ENCODE measurements at regions not wholly inside any gene's neighbourhood (a gene's known extent, or its start where the extent isn't known, plus 50 kb on each side); places are given as distances from the start of the nearest gene placed in this dataset.

DNA sequence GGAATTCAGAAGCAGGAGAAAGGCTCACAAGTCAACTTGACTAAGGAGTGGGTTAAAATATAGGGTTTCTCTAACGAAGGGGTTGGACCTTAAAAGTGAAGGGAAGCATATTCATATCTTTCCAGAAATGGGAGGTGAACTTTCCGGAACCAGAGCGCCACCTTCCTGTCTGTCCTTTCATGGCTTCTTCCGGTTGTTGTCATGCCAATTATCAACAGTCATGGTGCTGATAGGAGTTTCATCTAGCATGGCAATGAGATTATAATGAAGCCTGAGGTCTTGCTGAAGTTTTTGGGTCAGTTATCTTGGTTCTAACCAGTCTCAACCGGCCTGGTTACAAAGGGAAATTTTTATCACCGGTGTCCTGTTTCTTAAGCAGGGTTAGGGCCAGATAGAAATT is 162.9 kb upstream of the NBEA start:
- H3K4me3 ChIP-seq (replicated peaks; ENCODE audit: low read depth, low read length), result no peak overlapping the region
- no peak for TF ChIP-seq CTCF (IDR thresholded peaks at IDR 0.05; ENCODE audit: low read depth, low read length, missing control alignments)
- DNase-seq (ENCODE audit: extremely low read depth, low read depth), result no peak

- no peak for DNase-seq (ENCODE audit: extremely low read depth, low read depth)
- no peak overlapping the region for H3K4me3 ChIP-seq (replicated peaks; ENCODE audit: low read depth, low read length)
- no peak for TF ChIP-seq CTCF (IDR thresholded peaks at IDR 0.05; ENCODE audit: low read depth, low read length, missing control alignments)
Observed at GRCh38 chr13:34793301-34793700, 148.8 kb upstream of the NBEA start.

GRCh38 chr13:34803756-34804155 is 138.3 kb upstream of the NBEA start:
- no peak for DNase-seq (ENCODE audit: extremely low read depth, low read depth)
- no peak for TF ChIP-seq CTCF (IDR thresholded peaks at IDR 0.05; ENCODE audit: low read depth, low read length, missing control alignments)

GRCh38 chr13:34805347-34805746 is 136.7 kb upstream of the NBEA start:
- TF ChIP-seq CTCF (IDR thresholded peaks at IDR 0.05; ENCODE audit: low read depth, low read length, missing control alignments), result no peak
- H3K4me3 ChIP-seq (replicated peaks; ENCODE audit: low read depth, low read length), result no peak overlapping the region
- DNase-seq (ENCODE audit: extremely low read depth, low read depth), result no peak

More at GRCh38 chr13:34803756-34804155, 138.3 kb upstream of the NBEA start:
- H3K4me3 ChIP-seq (replicated peaks; ENCODE audit: low read depth, low read length), result no peak overlapping the region

DNA sequence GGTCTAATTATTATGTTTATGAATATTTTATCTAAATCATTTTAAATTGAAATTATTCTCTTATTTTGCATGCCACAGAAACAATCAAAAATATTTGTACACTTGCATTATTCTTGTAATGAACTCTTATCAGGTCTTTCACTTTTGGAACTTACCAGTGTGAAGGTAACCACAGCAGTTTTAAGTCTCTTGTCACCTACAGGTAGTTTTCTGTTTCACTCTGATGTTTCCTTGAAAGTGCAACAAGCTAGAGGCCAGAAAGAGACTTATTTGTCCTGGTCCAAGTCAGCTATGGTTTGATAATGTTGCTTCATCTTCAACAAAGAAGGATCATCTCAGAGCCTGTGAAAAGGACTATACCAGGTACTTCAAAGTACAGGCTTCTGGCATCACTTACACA is 133.4 kb upstream of the NBEA start:
- no peak for DNase-seq (ENCODE audit: extremely low read depth, low read depth)
- no peak for TF ChIP-seq CTCF (IDR thresholded peaks at IDR 0.05; ENCODE audit: low read depth, low read length, missing control alignments)
- H3K4me3 ChIP-seq (replicated peaks; ENCODE audit: low read depth, low read length), result no peak overlapping the region

GRCh38 chr13:34810996-34811395 is 131.1 kb upstream of the NBEA start:
- no peak overlapping the region for H3K4me3 ChIP-seq (replicated peaks; ENCODE audit: low read depth, low read length)
- DNase-seq (ENCODE audit: extremely low read depth, low read depth), result no peak
- no peak for TF ChIP-seq CTCF (IDR thresholded peaks at IDR 0.05; ENCODE audit: low read depth, low read length, missing control alignments)

DNA sequence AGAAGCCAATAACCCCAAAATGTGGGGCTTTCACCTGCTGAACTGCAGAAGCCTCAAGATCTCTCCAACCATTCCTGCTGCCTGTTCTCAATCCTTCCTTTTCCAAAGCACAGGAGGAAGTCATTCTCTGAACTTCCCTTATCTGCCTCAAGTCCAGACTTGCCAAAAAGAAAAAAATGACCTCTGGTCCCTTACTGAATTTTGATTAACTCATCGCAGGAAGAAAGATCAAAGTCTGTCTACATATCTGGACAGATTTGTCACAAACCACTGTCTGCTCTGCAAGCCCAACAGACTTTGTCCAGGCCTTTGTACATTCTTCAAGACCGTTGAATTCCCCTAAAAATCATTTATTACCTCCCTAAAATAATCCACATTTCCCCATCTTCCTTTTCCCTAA is 126.5 kb upstream of the NBEA start:
- no peak overlapping the region for H3K4me3 ChIP-seq (replicated peaks; ENCODE audit: low read depth, low read length)
- DNase-seq (ENCODE audit: extremely low read depth, low read depth), result no peak
- TF ChIP-seq CTCF (IDR thresholded peaks at IDR 0.05; ENCODE audit: low read depth, low read length, missing control alignments), result no peak
